ENCODE measurements at regions not wholly inside any gene's neighbourhood (a gene's known extent, or its start where the extent isn't known, plus 50 kb on each side); places are given as distances from the start of the nearest gene placed in this dataset.

DNA sequence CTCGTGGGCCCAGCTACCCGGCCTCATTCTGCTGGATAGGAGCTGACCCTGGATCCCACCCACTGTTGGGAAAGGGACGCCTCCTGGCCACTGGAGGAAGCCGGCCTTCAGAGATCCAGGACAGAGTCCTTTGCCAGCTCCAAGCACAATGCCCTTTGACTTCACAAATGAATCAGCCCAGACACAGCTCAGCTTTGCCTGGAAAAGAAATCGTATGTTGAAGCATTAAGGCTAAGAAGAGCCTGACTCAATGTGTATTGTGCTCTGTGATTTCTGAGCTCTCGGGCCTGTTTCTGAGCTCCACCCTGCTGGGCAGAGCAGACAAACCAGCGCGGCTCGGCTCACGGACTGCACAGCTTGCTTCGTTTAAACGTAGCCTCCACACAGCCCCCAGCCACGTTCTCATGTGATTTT lies 162.9 kb upstream of the APCDD1 start:
- TF ChIP-seq, protein P1, sequence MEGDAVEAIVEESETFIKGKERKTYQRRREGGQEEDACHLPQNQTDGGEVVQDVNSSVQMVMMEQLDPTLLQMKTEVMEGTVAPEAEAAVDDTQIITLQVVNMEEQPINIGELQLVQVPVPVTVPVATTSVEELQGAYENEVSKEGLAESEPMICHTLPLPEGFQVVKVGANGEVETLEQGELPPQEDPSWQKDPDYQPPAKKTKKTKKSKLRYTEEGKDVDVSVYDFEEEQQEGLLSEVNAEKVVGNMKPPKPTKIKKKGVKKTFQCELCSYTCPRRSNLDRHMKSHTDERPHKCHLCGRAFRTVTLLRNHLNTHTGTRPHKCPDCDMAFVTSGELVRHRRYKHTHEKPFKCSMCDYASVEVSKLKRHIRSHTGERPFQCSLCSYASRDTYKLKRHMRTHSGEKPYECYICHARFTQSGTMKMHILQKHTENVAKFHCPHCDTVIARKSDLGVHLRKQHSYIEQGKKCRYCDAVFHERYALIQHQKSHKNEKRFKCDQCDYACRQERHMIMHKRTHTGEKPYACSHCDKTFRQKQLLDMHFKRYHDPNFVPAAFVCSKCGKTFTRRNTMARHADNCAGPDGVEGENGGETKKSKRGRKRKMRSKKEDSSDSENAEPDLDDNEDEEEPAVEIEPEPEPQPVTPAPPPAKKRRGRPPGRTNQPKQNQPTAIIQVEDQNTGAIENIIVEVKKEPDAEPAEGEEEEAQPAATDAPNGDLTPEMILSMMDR (conservative IDR thresholded peaks at IDR 0.05) = no peak
- TF ChIP-seq EZH2 (IDR thresholded peaks at IDR 0.05; ENCODE audit: low read depth) = no peak
- no peak for DNase-seq
- Histone ChIP-seq H3K9me2 (ENCODE audit: insufficient read depth) (no peaks in the 10 kb centered on the region), H3K27me3 (ENCODE audit: insufficient read depth, low read depth) (no peaks in the 10 kb centered on the region), H3K4me2 (no peak overlapping the region), H3K27ac (no peak overlapping the region), H3F3A (ENCODE audit: insufficient read depth, low read depth) (no peaks in the 10 kb centered on the region), H3K4me3 (no peak overlapping the region), H3K36me3 (ENCODE audit: low read depth) (no peaks in the 10 kb centered on the region), H4K20me1 (ENCODE audit: insufficient read depth) (no peaks in the 10 kb centered on the region), H3K9me3 (ENCODE audit: insufficient read depth, low read depth) (0 out of 2 replicates have a peak, but pooled peaks cover 3% of the 10 kb centered on the region), H3K4me1 (replicated peaks; ENCODE audit: insufficient read depth) (no peaks in the 10 kb centered on the region), H2AFZ (no peak overlapping the region), H3K79me2 (ENCODE audit: low read depth) (no peaks in the 10 kb centered on the region)
- CTCF ChIA-PET = no interaction called here
- intact Hi-C loops (cut with micrococcal nuclease; ENCODE audit: unreplicated experiment) = no loop called here
- no TSS peak for BruUV-seq (replicated peaks)
- POLR2A ChIA-PET (ENCODE audit: unreplicated experiment) = no interaction called here

DNA sequence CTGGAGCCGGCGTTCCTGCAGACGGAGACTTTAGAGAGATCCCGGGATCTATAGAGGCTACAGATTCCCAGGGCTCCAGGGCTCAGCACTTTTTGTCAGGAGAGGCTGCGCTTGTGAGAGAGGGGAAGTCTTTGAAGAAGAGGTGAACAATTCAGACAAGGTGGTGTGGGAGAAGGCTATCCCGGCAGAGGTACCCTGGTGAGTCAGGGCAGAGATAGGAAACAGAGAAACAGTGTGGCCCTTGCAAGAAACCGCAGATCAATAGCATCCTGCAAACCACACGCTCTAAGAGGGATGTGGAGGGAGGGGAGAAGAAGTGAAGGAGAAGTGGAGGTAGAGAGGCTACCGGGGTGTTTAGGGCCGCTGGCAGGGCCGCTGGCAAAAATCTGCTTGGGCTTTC lies 160.5 kb upstream of the APCDD1 start:
- H3K27me3 ChIP-seq (ENCODE audit: insufficient read depth, low read depth) = no peaks in the 10 kb centered on the region
- no peak overlapping the region for H3K4me3 ChIP-seq
- no peak overlapping the region for H3K4me2 ChIP-seq
- no peak overlapping the region for H2AFZ ChIP-seq
- TF ChIP-seq, protein P1 (conservative IDR thresholded peaks at IDR 0.05) = no peak
- TF ChIP-seq EZH2 (IDR thresholded peaks at IDR 0.05; ENCODE audit: low read depth) = no peak
- H3K9me3 ChIP-seq (ENCODE audit: insufficient read depth, low read depth) = no peaks in the 10 kb centered on the region
- CTCF ChIA-PET = no interaction called here
- POLR2A ChIA-PET (ENCODE audit: unreplicated experiment) = no interaction called here
- H3K36me3 ChIP-seq (ENCODE audit: low read depth) = no peaks in the 10 kb centered on the region
- no TSS peak for BruUV-seq (replicated peaks)
- H3K4me1 ChIP-seq (replicated peaks; ENCODE audit: insufficient read depth) = no peaks in the 10 kb centered on the region
- H4K20me1 ChIP-seq (ENCODE audit: insufficient read depth) = no peaks in the 10 kb centered on the region
- no peaks in the 10 kb centered on the region for H3K9me2 ChIP-seq (ENCODE audit: insufficient read depth)
- DNase-seq = no peak
- no peaks in the 10 kb centered on the region for H3F3A ChIP-seq (ENCODE audit: insufficient read depth, low read depth)
- no peak overlapping the region for H3K27ac ChIP-seq
- H3K79me2 ChIP-seq (ENCODE audit: low read depth) = no peaks in the 10 kb centered on the region
- intact Hi-C loops (cut with micrococcal nuclease; ENCODE audit: unreplicated experiment) = no loop called here

DNA sequence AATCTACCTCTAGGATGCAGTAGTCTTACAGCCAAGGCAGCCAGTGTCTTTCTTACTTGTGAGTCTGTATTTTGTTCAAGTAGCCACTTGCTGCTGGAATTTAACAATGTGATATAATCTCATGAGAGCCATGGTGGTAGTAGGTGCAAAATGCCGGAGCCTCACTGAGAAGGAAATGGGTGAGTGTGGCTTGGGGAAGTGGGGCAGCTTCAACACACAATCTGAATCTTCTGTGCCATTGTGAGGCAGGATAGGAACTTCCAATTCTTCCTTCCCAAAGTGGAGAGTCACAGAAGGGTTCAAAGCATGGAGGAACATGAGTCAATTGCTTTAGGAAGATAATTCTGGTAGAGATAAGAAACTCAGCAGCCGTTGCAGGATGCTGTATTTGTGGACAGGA lies 158.7 kb upstream of the APCDD1 start:
- H3K27me3 ChIP-seq (ENCODE audit: insufficient read depth, low read depth) = no peaks in the 10 kb centered on the region
- H3K9me3 ChIP-seq (ENCODE audit: insufficient read depth, low read depth) = no peaks in the 10 kb centered on the region
- no peaks in the 10 kb centered on the region for H3F3A ChIP-seq (ENCODE audit: insufficient read depth, low read depth)
- no peak for TF ChIP-seq EZH2 (IDR thresholded peaks at IDR 0.05; ENCODE audit: low read depth)
- TF ChIP-seq, protein P1 (conservative IDR thresholded peaks at IDR 0.05) = no peak
- intact Hi-C loops (cut with micrococcal nuclease; ENCODE audit: unreplicated experiment) = no loop called here
- H3K9me2 ChIP-seq (ENCODE audit: insufficient read depth) = no peaks in the 10 kb centered on the region
- no peaks in the 10 kb centered on the region for H4K20me1 ChIP-seq (ENCODE audit: insufficient read depth)
- no peaks in the 10 kb centered on the region for H3K36me3 ChIP-seq (ENCODE audit: low read depth)
- H3K4me3 ChIP-seq = no peak overlapping the region
- no peaks in the 10 kb centered on the region for H3K4me1 ChIP-seq (replicated peaks; ENCODE audit: insufficient read depth)
- ChIA-PET POLR2A (ENCODE audit: unreplicated experiment) (no interaction called here), CTCF (no interaction called here)
- no peak overlapping the region for H2AFZ ChIP-seq
- no TSS peak for BruUV-seq (replicated peaks)
- H3K79me2 ChIP-seq (ENCODE audit: low read depth) = no peaks in the 10 kb centered on the region
- no peak overlapping the region for H3K4me2 ChIP-seq
- DNase-seq = no peak
- no peak overlapping the region for H3K27ac ChIP-seq
